ACHN (cell line): ENCODE measurements at regions not wholly inside any gene's neighbourhood (a gene's known extent, or its start where the extent isn't known, plus 50 kb on each side); places are given as distances from the start of the nearest gene placed in this dataset.

ENCODE experiments used
- DNase-seq: peaks from one replicate; pipeline ENCODE4 v3.0.0-alpha.2; 2015
- in situ Hi-C: cut with HindIII; loops from 2 replicates; pipeline ENCODE4 v1.10.0; 2017; ENCODE audit warnings: low sequenced_read_pairs, low pct_ligation_motif_present, low pct_unique_long_range_greater_than_20kb

DNA sequence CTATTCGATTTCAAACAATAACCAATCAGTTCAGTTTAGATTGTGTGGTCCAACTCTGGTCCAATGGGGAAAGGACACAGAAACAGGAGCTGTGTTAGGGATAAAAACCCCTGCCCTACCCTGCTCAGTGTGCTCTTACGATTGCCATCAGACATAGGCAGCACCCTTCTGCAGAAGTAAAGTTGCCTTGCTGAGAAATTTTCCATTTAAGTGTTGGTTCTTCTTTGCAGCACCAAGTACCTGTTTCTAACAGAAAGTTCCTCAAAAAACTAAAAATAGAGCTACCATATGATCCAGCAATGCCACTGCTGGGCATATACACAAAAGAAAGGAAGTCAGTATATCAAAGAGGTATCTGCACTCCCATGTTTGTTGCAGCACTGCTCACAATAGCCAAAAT, 206.2 kb upstream of the CNTN4 start:
- in situ Hi-C loops = no loop called here
- no peak for DNase-seq

- DNase-seq = no peak
- in situ Hi-C loops = no loop called here
Observed at GRCh38 chr3:1902416-1902815, 196.2 kb upstream of the CNTN4 start.

GRCh38 chr3:1903111-1903510, 195.6 kb upstream of the CNTN4 start:
- in situ Hi-C loops = no loop called here
- no peak for DNase-seq

GRCh38 chr3:1907911-1908310, 190.8 kb upstream of the CNTN4 start:
- in situ Hi-C loops = no loop called here
- DNase-seq = no peak

DNA sequence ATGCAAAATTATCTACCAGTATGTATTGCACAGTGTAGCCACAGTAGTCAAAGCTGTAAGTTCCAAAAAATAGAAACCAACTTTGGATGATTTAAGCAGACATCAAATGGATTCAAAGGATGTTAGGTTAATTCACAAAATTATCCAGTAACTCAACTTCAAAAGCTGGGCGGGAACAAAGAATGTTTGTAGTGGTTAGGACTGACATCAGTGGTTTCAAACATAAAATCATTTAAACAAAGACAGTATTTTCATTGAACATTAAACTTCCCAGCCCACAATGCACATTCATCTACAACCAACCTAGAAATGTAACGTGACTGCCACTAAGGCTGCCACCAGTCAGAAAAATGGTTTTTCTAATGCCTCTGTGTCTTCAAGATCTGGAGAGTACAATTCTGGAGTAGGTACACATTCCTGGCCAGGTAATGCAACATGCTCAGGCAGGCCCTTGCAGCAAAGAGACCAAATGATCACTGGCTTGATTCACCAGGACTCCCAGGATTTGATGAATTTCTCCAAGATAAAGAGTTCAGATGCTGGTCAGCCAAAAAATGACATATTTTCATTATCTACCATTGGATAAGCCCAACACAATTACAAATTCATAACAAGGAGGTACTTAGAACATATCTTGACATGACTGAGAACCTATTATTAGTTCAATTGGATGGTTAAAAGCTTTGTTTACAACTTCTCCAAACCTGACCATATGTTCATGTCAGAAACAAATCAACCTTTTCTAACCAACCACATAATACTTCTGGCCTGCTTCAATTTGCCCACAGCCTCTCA, 189.8 kb upstream of the CNTN4 start:
- in situ Hi-C loops = no loop called here
- no peak for DNase-seq

DNA sequence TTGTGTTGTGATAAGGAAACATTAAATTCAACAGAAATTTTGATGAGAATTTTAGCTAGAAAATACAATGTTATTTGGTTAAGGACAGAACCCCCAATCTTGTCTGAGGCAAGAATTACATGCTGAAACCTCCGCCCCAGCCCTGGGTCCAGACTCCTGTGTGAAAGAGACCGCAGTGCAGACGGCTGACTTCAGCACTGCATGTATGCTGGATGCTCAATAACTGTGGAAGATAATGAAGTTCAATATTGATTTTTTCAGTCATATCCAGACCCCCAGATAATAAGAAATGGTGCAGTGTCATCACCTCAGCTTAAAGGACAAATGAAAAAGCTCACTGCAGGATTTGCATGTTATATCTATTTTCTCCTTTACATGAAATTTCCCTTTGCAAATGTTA, 188.3 kb upstream of the CNTN4 start:
- DNase-seq = no peak
- in situ Hi-C loops = no loop called here

DNA sequence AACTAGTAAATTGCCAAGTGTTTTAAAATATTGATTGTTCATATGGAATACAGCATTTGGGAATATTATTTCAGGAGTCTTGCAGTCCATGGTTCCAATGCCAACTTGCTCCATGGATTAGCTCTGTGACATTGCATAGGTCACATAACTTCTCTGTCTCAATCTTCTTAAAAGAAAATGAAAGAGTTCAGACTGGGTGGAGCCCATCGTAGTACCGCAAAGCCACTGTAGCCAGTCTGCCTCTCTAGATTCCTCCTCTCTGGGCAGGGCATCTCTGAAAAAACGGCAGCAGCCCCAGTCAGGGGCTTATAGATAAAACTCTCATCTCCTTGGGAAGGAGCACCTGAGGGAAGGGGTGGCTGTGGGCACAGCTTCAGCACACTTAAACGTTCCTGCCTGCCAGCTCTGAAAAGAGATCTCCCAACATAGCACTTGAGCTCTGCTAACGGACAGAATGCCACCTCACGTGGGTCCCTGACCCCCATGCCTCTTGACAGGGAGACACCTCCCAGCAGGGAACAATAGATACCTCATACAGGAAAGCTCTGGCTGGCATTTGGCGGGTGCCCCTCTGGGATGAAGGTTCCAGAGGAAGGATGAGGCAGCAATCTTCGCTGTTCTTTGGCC, 168.8 kb upstream of the CNTN4 start:
- DNase-seq = no peak
- in situ Hi-C loops = no loop called here

DNA sequence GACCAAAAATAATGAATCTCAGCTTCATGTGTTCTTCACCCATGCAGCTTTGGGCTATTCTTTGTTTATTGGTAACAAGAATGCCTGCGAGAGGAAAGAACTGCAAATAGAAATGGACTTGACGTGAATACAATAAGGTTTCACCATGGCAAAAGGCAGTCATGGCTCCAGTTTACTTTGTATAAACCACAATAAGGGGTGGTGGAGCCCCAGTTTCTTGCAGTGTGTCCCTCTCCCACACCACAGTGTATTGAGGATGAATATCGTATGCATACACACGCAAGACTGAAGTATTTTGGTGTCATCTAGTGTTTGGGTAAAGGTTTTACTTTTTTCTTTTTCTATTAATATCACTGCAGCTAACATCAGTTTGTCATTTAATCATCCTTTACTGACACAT, 159.7 kb upstream of the CNTN4 start:
- in situ Hi-C loops = no loop called here
- DNase-seq = no peak

DNA sequence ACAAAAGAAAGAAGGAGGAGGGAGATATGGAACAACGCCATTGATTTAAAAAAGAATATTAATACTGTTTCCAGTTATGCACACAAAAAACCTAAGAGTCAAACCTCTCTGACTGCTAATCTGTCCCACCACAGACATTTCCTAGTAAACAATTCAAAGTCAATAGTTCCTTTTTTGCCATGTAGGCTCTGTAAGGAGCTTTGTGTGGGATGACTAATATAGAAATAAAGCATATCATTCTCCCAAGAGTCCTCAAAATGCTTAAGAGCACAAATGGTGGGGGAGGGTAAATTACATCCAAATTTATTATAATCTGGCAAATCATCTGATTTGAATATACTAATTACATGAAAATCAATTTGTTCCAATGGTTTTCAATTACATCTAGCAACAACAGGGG, 155.9 kb upstream of the CNTN4 start:
- in situ Hi-C loops = no loop called here
- DNase-seq = no peak

DNA sequence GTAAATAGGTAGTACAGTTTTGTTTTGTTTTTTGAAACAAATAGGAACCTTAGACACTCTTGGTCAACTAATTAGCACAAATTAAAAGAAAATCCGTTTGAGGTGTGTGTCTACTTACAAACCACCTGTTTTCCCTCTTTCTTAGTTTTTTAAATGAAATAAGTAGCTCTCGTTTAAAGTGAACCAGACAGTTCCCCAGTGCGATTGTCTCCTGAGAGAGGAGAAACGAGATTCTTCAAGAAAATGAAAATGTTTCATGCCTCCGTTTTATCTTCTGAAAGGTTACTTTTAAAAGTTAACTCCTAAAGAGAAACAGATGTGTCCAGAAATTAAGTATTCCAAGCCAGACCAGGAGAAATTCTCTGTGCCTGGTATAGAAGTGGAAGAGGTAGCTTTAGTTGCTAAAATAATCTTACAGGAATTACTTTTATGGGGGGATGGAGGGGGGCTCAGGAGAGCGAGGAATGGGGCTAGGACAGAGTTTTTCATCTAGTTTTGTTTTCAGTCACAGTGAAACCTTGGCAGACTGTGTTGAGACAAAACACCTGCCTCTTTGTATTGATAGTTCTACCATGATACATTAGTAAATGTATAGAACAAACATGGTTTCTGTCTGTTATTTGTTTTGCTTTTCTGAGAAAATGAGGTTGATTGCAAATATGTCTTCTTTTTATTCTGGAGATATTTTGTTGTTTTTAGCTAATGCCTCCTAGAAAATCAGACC, 155.1 kb upstream of the CNTN4 start:
- in situ Hi-C loops = no loop called here
- DNase-seq = no peak

DNA sequence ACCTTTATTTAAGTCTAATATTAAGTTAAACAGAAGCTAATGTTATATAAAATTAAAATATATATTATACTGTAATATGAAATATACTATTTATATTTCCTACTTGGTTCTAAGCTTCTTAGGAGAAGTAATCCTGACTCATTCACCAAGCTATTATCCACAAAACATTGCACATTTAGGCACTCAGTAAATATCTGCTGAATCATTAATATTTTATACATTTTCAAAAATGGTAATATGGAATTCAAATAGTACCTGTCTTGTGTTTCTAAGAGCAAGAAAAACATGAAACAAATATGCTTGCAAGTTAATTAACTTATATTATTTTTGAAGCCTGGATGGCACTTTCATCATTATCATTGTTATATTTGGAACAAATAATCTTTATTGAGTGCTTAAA, 153.0 kb upstream of the CNTN4 start:
- DNase-seq = no peak
- in situ Hi-C loops = no loop called here

DNA sequence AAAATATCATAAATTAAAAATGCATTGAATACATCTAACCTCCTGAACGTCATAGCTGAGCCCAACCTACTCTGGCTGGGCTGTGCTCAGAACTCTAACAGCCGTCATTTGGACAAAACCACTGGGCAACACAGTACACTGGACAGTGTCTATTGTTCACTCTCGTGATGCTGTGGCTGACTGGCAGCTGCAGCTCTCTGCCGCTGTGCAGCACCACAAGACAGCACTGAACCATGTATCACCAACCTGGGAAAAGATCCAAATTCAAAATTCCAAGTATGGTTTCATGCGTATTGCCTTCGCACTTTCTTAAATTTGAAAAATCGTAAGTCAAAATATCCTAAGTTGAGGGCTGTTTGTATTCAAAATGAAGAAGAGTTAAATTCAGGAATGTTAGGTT, 145.1 kb upstream of the CNTN4 start:
- in situ Hi-C loops = no loop called here
- no peak for DNase-seq

DNA sequence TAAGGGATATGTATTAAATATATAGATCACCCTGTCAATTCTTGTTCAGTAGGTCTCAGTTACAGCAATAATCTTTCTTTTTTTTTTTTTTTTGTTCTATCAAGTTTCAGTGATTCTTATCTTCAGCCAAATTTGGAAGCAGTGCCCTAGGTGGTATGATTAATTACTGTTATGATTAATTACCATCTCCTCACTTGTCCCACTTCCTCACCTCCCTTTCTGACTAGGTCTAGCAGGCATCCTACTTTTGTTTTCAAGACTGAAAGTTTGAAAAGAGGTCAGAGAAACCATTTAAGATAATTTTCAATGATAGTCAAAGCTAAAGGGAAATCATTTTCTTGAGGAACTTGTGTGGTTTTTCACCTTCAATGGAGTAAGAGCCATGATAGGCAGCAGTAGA, 144.0 kb upstream of the CNTN4 start:
- no peak for DNase-seq
- in situ Hi-C loops = no loop called here

- DNase-seq = no peak
- in situ Hi-C loops = no loop called here
Observed at GRCh38 chr3:1955170-1955569, 143.5 kb upstream of the CNTN4 start.

DNA sequence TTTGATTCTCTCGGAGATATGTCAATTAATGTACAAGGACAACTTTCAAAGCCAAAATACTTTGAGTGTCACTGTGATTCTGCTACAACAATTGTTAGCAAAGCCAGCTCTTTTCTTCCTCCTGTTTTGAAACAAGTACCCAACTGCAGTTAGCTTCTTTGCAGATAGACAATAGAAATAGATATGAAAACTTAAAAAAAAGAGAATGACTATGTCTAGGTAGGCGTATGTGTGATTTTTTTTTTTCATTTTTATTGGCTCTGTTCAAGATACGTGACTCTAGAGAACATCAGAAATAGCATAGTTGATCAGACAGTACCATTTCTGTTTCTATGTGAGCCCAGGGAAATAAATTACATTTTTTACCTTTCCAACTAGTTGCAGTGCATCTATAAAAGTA, 142.9 kb upstream of the CNTN4 start:
- DNase-seq = no peak
- in situ Hi-C loops = no loop called here

- peak; percentile 51 for DNase-seq
- in situ Hi-C loops = no loop called here
Observed at GRCh38 chr3:1960506-1960905, 138.2 kb upstream of the CNTN4 start.

GRCh38 chr3:1962396-1963088, 136.1 kb upstream of the CNTN4 start:
- in situ Hi-C loops = no loop called here
- DNase-seq = no peak

DNA sequence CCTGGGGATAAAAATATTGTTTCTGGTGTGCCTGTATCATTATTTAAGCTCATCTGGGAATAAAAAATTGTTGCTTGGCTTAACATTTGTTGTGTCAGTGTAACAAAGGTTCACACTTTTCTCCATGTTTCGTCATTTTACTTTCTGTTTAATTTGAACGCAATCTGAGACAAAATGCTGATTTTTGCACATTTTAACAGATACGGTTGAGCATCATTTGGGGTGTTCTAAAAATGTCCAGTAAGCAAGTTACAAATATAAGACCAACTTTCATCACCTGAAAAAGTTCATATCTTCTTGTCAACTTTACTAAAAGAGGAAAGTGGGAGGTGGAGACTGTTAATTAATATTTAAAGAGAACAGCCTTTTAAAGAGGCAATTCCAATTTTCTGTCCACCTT, 134.8 kb upstream of the CNTN4 start:
- in situ Hi-C loops = no loop called here

GRCh38 chr3:1967525-1967924, 131.1 kb upstream of the CNTN4 start:
- in situ Hi-C loops = no loop called here
- DNase-seq = no peak

More for the DNA sequence above, 134.8 kb upstream of the CNTN4 start:
- no peak for DNase-seq
